Glomerular visceral epithelial cell (primary cell): ENCODE measurements at regions not wholly inside any gene's neighbourhood (a gene's known extent, or its start where the extent isn't known, plus 50 kb on each side); places are given as distances from the start of the nearest gene placed in this dataset.

Source experiments
- DNase-seq: peaks from one replicate; pipeline ENCODE4 v3.0.0-alpha.2; 2016; ENCODE audit errors: extremely low spot score

GRCh38 chr2:66691031-66691965, 256.4 kb downstream of the MEIS1 start:
- no peak for DNase-seq

GRCh38 chr2:66692521-66693054, 257.7 kb downstream of the MEIS1 start:
- DNase-seq: no peak

GRCh38 chr2:66693076-66693965, 258.4 kb downstream of the MEIS1 start:
- no peak for DNase-seq

GRCh38 chr2:66694087-66694860, 259.3 kb downstream of the MEIS1 start:
- DNase-seq: no peak

GRCh38 chr2:66695226-66695735, 260.4 kb downstream of the MEIS1 start:
- no peak for DNase-seq

GRCh38 chr2:66696374-66696773, 261.4 kb downstream of the MEIS1 start:
- DNase-seq: no peak

- no peak for DNase-seq
These were observed 262.0 kb downstream of the MEIS1 start for GRCh38 chr2:66696886-66697285.

GRCh38 chr2:66697366-66697765, 262.4 kb downstream of the MEIS1 start:
- DNase-seq: no peak

GRCh38 chr2:66698091-66698490, 263.2 kb downstream of the MEIS1 start:
- DNase-seq: no peak

GRCh38 chr2:66698576-66699239, 263.8 kb downstream of the MEIS1 start:
- no peak for DNase-seq

- DNase-seq: no peak
These were observed 264.5 kb downstream of the MEIS1 start for GRCh38 chr2:66699416-66699792.

GRCh38 chr2:66699793-66700676, 265.1 kb downstream of the MEIS1 start:
- no peak for DNase-seq

- DNase-seq: no peak
These were observed 265.7 kb downstream of the MEIS1 start for GRCh38 chr2:66700677-66701066.

GRCh38 chr2:66701251-66701650, 266.3 kb downstream of the MEIS1 start:
- no peak for DNase-seq

GRCh38 chr2:66701656-66702055, 266.7 kb downstream of the MEIS1 start:
- DNase-seq: no peak

GRCh38 chr2:66702301-66702700, 267.4 kb downstream of the MEIS1 start:
- DNase-seq: no peak

GRCh38 chr2:66704786-66705185, 269.9 kb downstream of the MEIS1 start:
- no peak for DNase-seq

- no peak for DNase-seq
These were observed 279.7 kb downstream of the MEIS1 start for GRCh38 chr2:66714610-66715009.

- no peak for DNase-seq
These were observed 282.4 kb downstream of the MEIS1 start for GRCh38 chr2:66717218-66717905.
